PC-9 (cell line): ENCODE measurements at regions not wholly inside any gene's neighbourhood (a gene's known extent, or its start where the extent isn't known, plus 50 kb on each side); places are given as distances from the start of the nearest gene placed in this dataset.

ENCODE experiments used
- BruUV-seq: library from RNA; stranded (reverse); fragments of 400-500 nt; replicated peaks from 2 replicates; lab custom pipeline; 2021; lab: Mats Ljungman, UMichigan
- CTCF ChIA-PET: fragments of 300-600 bp; sonication (Branson Sonifier 250); formaldehyde crosslinking; loops from one replicate; lab custom pipeline; 2022; ENCODE audit warnings: antibody characterized with exemption; lab: Charles Lee
- POLR2A ChIA-PET: fragments of 300-600 bp; sonication (Branson Sonifier 250); formaldehyde crosslinking; loops from one replicate; lab custom pipeline; 2022; ENCODE audit warnings: antibody characterized with exemption; ENCODE audit not compliant: unreplicated experiment; lab: Charles Lee
- DNase-seq, 2 experiments: peaks; one replicate each; pipeline versions ENCODE4 v3.0.0 to v3.0.0-alpha.2; 2015 to 2022; ENCODE audit warnings: mixed read lengths in 1 of 2
- H2AFZ ChIP-seq: fragments of 200-600 bp; sonication (generic); 2 replicates; pipeline ENCODE4 v1.8.1; 2017; ENCODE audit warnings: antibody characterized with exemption
- H3F3A ChIP-seq: fragments of 200-600 bp; sonication (generic); 2 replicates; pipeline ENCODE4 v1.8.1; 2017; ENCODE audit warnings: antibody characterized with exemption, mild to moderate bottlenecking, low read depth; ENCODE audit not compliant: insufficient read depth
- H3K27ac ChIP-seq: fragments of 200-600 bp; sonication (generic); 2 replicates; pipeline ENCODE4 v1.6.1; 2016; ENCODE audit warnings: mixed run types
- H3K27me3 ChIP-seq: fragments of 200-600 bp; sonication (generic); 2 replicates; pipeline ENCODE4 v1.6.1; 2016; ENCODE audit warnings: low read depth, mixed run types; ENCODE audit not compliant: insufficient read depth
- H3K36me3 ChIP-seq: fragments of 200-600 bp; sonication (generic); 2 replicates; pipeline ENCODE4 v1.6.1; 2016; ENCODE audit warnings: low read depth, mixed run types
- H3K4me1 ChIP-seq: fragments of 200-600 bp; sonication (generic); replicated peaks from 2 replicates; pipeline ENCODE4 v1.6.1; 2016; ENCODE audit warnings: mixed run types; ENCODE audit not compliant: insufficient read depth
- H3K4me2 ChIP-seq: fragments of 200-600 bp; sonication (generic); 2 replicates; pipeline ENCODE4 v1.6.1; 2017; ENCODE audit warnings: mixed run types
- H3K4me3 ChIP-seq: fragments of 200-600 bp; sonication (generic); 2 replicates; pipeline ENCODE4 v1.6.1; 2016; ENCODE audit warnings: mixed run types
- H3K79me2 ChIP-seq: fragments of 200-600 bp; sonication (generic); 2 replicates; pipeline ENCODE4 v1.6.1; 2017; ENCODE audit warnings: low read depth, mixed run types
- H3K9me2 ChIP-seq: fragments of 200-600 bp; sonication (generic); 2 replicates; pipeline ENCODE4 v1.8.1; 2017; ENCODE audit warnings: mild to moderate bottlenecking; ENCODE audit not compliant: insufficient read depth
- H3K9me3 ChIP-seq: fragments of 200-600 bp; sonication (generic); 2 replicates; pipeline ENCODE4 v1.8.1; 2016; ENCODE audit warnings: low read depth; ENCODE audit not compliant: insufficient read depth
- H4K20me1 ChIP-seq: fragments of 200-600 bp; sonication (generic); 2 replicates; pipeline ENCODE4 v1.8.1; 2017; ENCODE audit not compliant: insufficient read depth
- CTCF ChIP-seq: fragments of 200-600 bp; sonication (generic); conservative IDR thresholded peaks from 2 replicates; pipeline ENCODE4 v1.6.1; 2017; ENCODE audit warnings: mixed run types, antibody characterized with exemption, mild to moderate bottlenecking, moderate library complexity
- EZH2 ChIP-seq: fragments of 200-600 bp; sonication (generic); IDR thresholded peaks from 2 replicates; pipeline ENCODE4 v1.8.0; 2017; ENCODE audit warnings: antibody characterized with exemption, low read depth
- intact Hi-C: fragments of 100-400 bp; cut with micrococcal nuclease; formaldehyde crosslinking; loops from one replicate; pipeline ENCODE4 v1.10.0; 2022; ENCODE audit not compliant: unreplicated experiment

- CTCF ChIA-PET, result no interaction called here
- H3F3A ChIP-seq, result no peaks in the 10 kb centered on the region
- H3K79me2 ChIP-seq, result no peaks in the 10 kb centered on the region
Observed at GRCh38 chr12:23006413-23006812, 381.4 kb downstream of the ETNK1 start.

GRCh38 chr12:23008623-23009022 is 383.7 kb downstream of the ETNK1 start:
- Histone ChIP-seq H3K27ac (no peak overlapping the region), H3F3A (no peaks in the 10 kb centered on the region), H3K9me2 (no peaks in the 10 kb centered on the region), H3K9me3 (no peaks in the 10 kb centered on the region), H3K36me3 (no peaks in the 10 kb centered on the region), H3K4me1 (no peaks in the 10 kb centered on the region), H3K27me3 (no peaks in the 10 kb centered on the region), H3K4me2 (no peak overlapping the region), H3K4me3 (no peak overlapping the region), H3K79me2 (no peaks in the 10 kb centered on the region), H4K20me1 (no peaks in the 10 kb centered on the region), H2AFZ (no peak overlapping the region)
- intact Hi-C loops, result no loop called here
- TF ChIP-seq CTCF (no peak), EZH2 (no peak)
- POLR2A ChIA-PET, result no interaction called here
- BruUV-seq, result no TSS peak
- CTCF ChIA-PET, result no interaction called here
- DNase-seq, result no peak

More at GRCh38 chr12:23006413-23006812, 381.4 kb downstream of the ETNK1 start:
- no TSS peak for BruUV-seq
- TF ChIP-seq EZH2 (no peak), CTCF (no peak)
- intact Hi-C loops, result no loop called here
- Histone ChIP-seq H3K4me2 (no peak overlapping the region), H3K4me3 (no peak overlapping the region), H3K27ac (no peak overlapping the region), H3K36me3 (no peaks in the 10 kb centered on the region), H3K27me3 (no peaks in the 10 kb centered on the region), H2AFZ (no peak overlapping the region), H3K4me1 (no peaks in the 10 kb centered on the region), H4K20me1 (no peaks in the 10 kb centered on the region), H3K9me3 (no peaks in the 10 kb centered on the region), H3K9me2 (no peaks in the 10 kb centered on the region)
- no peak for DNase-seq
- POLR2A ChIA-PET, result no interaction called here

- Histone ChIP-seq H3K27ac (no peak overlapping the region), H4K20me1 (no peaks in the 10 kb centered on the region), H3K27me3 (no peaks in the 10 kb centered on the region), H3K9me2 (no peaks in the 10 kb centered on the region), H3K79me2 (no peaks in the 10 kb centered on the region), H3K4me1 (no peaks in the 10 kb centered on the region), H3F3A (no peaks in the 10 kb centered on the region), H3K36me3 (no peaks in the 10 kb centered on the region), H3K4me3 (no peak overlapping the region), H3K9me3 (no peaks in the 10 kb centered on the region), H3K4me2 (no peak overlapping the region), H2AFZ (no peak overlapping the region)
- ChIA-PET CTCF (no interaction called here), POLR2A (no interaction called here)
- intact Hi-C loops, result no loop called here
- no peak for DNase-seq
- no TSS peak for BruUV-seq
- TF ChIP-seq EZH2 (no peak), CTCF (no peak)
Observed at GRCh38 chr12:23014749-23015148, 389.8 kb downstream of the ETNK1 start.
